Type B pancreatic cell (in vitro differentiated cells): ENCODE measurements at regions not wholly inside any gene's neighbourhood (a gene's known extent, or its start where the extent isn't known, plus 50 kb on each side); places are given as distances from the start of the nearest gene placed in this dataset.

Experiments used
- DNase-seq: peaks from one replicate; pipeline ENCODE4 v3.0.0; 2021; ENCODE audit warnings: mixed read lengths; ENCODE audit not compliant: unreplicated experiment; ENCODE audit errors: extremely low spot score
- H3K27ac Mint-ChIP-seq: 2 replicates; pipeline ENCODE4 v1.8.0; 2021; ENCODE audit warnings: mild to moderate bottlenecking, mixed read lengths
- H3K27me3 Mint-ChIP-seq: 2 replicates; pipeline ENCODE4 v1.8.0; 2021; ENCODE audit warnings: mixed read lengths
- H3K36me3 Mint-ChIP-seq: 2 replicates; pipeline ENCODE4 v1.8.0; 2021; ENCODE audit warnings: mixed read lengths
- H3K4me1 Mint-ChIP-seq: one replicate; pipeline ENCODE4 v1.8.0; 2021; ENCODE audit warnings: mixed read lengths; ENCODE audit not compliant: unreplicated experiment
- H3K4me3 Mint-ChIP-seq: 2 replicates; pipeline ENCODE4 v1.8.0; 2021; ENCODE audit warnings: mild to moderate bottlenecking, mixed read lengths
- H3K9me3 Mint-ChIP-seq: 2 replicates; pipeline ENCODE4 v1.8.0; 2021; ENCODE audit warnings: mixed read lengths
- TF ChIP-seq, protein P1 (sequence below): fragments of 200-600 bp; sonication (generic); conservative IDR thresholded peaks from 2 replicates; pipeline ENCODE4 v1.5.0; 2021; ENCODE audit warnings: antibody characterized with exemption, mild to moderate bottlenecking

DNA sequence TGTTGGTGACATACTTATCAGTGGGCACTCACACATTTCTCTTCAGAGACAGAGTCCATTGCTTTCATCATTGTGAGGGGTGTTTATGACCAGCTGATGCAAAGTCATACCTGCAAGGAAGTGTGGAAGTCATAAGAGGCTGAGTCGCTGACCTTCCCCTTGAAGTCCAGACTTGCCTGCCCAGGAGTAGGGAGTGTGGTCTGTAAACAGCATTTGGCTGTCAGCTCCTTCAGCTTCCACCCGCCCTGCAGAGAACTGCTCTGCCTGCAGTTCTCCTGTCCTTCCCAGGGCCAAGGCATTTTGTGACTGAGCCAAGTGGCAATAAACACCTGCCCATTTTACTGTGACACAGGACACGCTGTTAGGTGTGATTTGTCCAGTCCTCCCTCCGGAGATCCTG, 801.3 kb downstream of the BCL11B start:
- no peaks in the 10 kb centered on the region for H3K4me1 Mint-ChIP-seq
- no peaks in the 10 kb centered on the region for H3K9me3 Mint-ChIP-seq
- H3K4me3 Mint-ChIP-seq: no peak overlapping the region
- H3K27ac Mint-ChIP-seq: no peak overlapping the region
- no peak for DNase-seq
- peaks cover 6% of the 10 kb centered on the region for H3K27me3 Mint-ChIP-seq
- H3K36me3 Mint-ChIP-seq: no peaks in the 10 kb centered on the region
- TF ChIP-seq, protein P1, sequence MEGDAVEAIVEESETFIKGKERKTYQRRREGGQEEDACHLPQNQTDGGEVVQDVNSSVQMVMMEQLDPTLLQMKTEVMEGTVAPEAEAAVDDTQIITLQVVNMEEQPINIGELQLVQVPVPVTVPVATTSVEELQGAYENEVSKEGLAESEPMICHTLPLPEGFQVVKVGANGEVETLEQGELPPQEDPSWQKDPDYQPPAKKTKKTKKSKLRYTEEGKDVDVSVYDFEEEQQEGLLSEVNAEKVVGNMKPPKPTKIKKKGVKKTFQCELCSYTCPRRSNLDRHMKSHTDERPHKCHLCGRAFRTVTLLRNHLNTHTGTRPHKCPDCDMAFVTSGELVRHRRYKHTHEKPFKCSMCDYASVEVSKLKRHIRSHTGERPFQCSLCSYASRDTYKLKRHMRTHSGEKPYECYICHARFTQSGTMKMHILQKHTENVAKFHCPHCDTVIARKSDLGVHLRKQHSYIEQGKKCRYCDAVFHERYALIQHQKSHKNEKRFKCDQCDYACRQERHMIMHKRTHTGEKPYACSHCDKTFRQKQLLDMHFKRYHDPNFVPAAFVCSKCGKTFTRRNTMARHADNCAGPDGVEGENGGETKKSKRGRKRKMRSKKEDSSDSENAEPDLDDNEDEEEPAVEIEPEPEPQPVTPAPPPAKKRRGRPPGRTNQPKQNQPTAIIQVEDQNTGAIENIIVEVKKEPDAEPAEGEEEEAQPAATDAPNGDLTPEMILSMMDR: no peak

GRCh38 chr14:98474900-98475299, 797.1 kb downstream of the BCL11B start:
- H3K27me3 Mint-ChIP-seq: no peaks in the 10 kb centered on the region
- DNase-seq: no peak
- no peak overlapping the region for H3K27ac Mint-ChIP-seq
- no peaks in the 10 kb centered on the region for H3K9me3 Mint-ChIP-seq
- H3K4me1 Mint-ChIP-seq: no peaks in the 10 kb centered on the region
- TF ChIP-seq, protein P1: no peak
- H3K36me3 Mint-ChIP-seq: no peaks in the 10 kb centered on the region
- H3K4me3 Mint-ChIP-seq: no peak overlapping the region

- no peaks in the 10 kb centered on the region for H3K36me3 Mint-ChIP-seq
- H3K27me3 Mint-ChIP-seq: no peaks in the 10 kb centered on the region
- no peaks in the 10 kb centered on the region for H3K4me1 Mint-ChIP-seq
- no peak overlapping the region for H3K27ac Mint-ChIP-seq
- TF ChIP-seq, protein P1: no peak
- H3K4me3 Mint-ChIP-seq: no peak overlapping the region
- no peaks in the 10 kb centered on the region for H3K9me3 Mint-ChIP-seq
- no peak for DNase-seq
Measured at GRCh38 chr14:98477935-98478334, 794.1 kb downstream of the BCL11B start.

GRCh38 chr14:98489115-98489514, 782.9 kb downstream of the BCL11B start:
- H3K9me3 Mint-ChIP-seq: no peaks in the 10 kb centered on the region
- H3K36me3 Mint-ChIP-seq: no peaks in the 10 kb centered on the region
- H3K4me3 Mint-ChIP-seq: no peak overlapping the region
- DNase-seq: no peak
- H3K27me3 Mint-ChIP-seq: no peaks in the 10 kb centered on the region
- H3K27ac Mint-ChIP-seq: no peak overlapping the region
- TF ChIP-seq, protein P1: no peak
- no peaks in the 10 kb centered on the region for H3K4me1 Mint-ChIP-seq

DNA sequence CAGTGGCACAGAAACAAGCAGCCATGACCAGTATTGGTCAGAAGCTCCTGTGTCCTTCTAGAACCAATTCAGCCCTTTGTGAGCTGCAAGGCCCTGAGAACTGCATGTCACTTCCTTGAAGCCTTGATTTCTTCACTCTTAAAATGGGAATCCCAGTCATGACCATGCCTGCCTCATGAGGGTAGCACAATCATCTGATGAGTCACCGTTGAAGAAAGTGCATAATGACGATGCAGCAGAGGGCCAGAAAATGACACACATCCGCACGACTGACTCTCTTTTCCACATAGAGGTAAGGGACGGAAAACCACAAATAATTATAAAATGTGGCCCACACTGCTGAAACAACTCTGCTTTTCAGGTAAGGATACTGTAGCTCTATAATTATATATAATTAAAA, 777.4 kb downstream of the BCL11B start:
- H3K9me3 Mint-ChIP-seq: no peaks in the 10 kb centered on the region
- H3K27me3 Mint-ChIP-seq: no peaks in the 10 kb centered on the region
- no peak for DNase-seq
- H3K4me1 Mint-ChIP-seq: peaks cover 6% of the 10 kb centered on the region
- no peak overlapping the region for H3K4me3 Mint-ChIP-seq
- TF ChIP-seq, protein P1: no peak
- H3K36me3 Mint-ChIP-seq: no peaks in the 10 kb centered on the region
- no peak overlapping the region for H3K27ac Mint-ChIP-seq
